ENCODE measurements at regions not wholly inside any gene's neighbourhood (a gene's known extent, or its start where the extent isn't known, plus 50 kb on each side); places are given as distances from the start of the nearest gene placed in this dataset.

DNA sequence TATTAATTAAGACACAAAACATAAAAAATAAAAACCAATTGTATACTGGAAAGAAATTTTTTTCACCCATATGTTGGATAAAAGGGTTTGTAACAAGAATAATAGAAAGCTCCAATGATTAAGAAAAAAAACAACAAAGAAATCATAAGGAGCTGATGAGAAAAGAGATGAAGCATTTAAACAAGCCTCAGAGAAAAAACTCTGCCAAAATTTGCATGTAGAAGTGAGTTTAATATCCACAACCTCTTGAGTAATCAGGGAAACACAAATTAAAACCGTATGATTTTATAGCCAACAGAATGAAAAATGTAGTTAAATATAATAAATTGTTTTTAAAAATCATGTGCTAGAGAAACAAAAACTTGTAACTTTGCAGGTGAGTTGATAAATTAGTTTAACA is 192.9 kb downstream of the BCHE start:
- 19% methylated on average over 1 of the region's 1 CpG for WGBS (ENCODE audit: insufficient coverage, insufficient replicate concordance, low lambda C conversion rate, missing lambda C conversion rate)
- no peaks in the 10 kb centered on the region for H3K4me1 ChIP-seq (ENCODE audit: control insufficient read depth, insufficient read depth, low read length)
- H3K4me2 ChIP-seq (ENCODE audit: control insufficient read depth, insufficient read depth), result no peak overlapping the region
- no peak for ATAC-seq
- SMC1A ChIA-PET (ENCODE audit: uncharacterized antibody, unreplicated experiment), result no interaction called here
- TF ChIP-seq ZNF217 (IDR thresholded peaks at IDR 0.05) (no peak), CHD2 (IDR thresholded peaks at IDR 0.05; ENCODE audit: borderline replicate concordance, low read depth, low read length) (no peak), GATAD2B (conservative IDR thresholded peaks at IDR 0.05; ENCODE audit: low read depth) (no peak), NFIC (IDR thresholded peaks at IDR 0.05; ENCODE audit: low read depth, low read length) (no peak), CBFB (IDR thresholded peaks at IDR 0.05; ENCODE audit: low read depth) (no peak), MYB (IDR thresholded peaks at IDR 0.05; ENCODE audit: borderline replicate concordance, low read depth, low read length) (no peak), ZNF274 (IDR thresholded peaks at IDR 0.05; ENCODE audit: insufficient read depth, insufficient read length) (no peak), SMARCA5 (IDR thresholded peaks at IDR 0.05) (no peak), NR2C2 (IDR thresholded peaks at IDR 0.05; ENCODE audit: borderline replicate concordance, control insufficient read depth, insufficient read length, low read depth) (no peak), NR2F1 (conservative IDR thresholded peaks at IDR 0.05) (no peak)
- TF ChIP-seq, protein P1, sequence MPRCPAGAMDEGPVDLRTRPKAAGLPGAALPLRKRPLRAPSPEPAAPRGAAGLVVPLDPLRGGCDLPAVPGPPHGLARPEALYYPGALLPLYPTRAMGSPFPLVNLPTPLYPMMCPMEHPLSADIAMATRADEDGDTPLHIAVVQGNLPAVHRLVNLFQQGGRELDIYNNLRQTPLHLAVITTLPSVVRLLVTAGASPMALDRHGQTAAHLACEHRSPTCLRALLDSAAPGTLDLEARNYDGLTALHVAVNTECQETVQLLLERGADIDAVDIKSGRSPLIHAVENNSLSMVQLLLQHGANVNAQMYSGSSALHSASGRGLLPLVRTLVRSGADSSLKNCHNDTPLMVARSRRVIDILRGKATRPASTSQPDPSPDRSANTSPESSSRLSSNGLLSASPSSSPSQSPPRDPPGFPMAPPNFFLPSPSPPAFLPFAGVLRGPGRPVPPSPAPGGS (IDR thresholded peaks at IDR 0.05; ENCODE audit: borderline replicate concordance, insufficient read depth, low read depth, low read length, poor library complexity, severe bottlenecking), result no peak
- TF ChIP-seq, protein P2, sequence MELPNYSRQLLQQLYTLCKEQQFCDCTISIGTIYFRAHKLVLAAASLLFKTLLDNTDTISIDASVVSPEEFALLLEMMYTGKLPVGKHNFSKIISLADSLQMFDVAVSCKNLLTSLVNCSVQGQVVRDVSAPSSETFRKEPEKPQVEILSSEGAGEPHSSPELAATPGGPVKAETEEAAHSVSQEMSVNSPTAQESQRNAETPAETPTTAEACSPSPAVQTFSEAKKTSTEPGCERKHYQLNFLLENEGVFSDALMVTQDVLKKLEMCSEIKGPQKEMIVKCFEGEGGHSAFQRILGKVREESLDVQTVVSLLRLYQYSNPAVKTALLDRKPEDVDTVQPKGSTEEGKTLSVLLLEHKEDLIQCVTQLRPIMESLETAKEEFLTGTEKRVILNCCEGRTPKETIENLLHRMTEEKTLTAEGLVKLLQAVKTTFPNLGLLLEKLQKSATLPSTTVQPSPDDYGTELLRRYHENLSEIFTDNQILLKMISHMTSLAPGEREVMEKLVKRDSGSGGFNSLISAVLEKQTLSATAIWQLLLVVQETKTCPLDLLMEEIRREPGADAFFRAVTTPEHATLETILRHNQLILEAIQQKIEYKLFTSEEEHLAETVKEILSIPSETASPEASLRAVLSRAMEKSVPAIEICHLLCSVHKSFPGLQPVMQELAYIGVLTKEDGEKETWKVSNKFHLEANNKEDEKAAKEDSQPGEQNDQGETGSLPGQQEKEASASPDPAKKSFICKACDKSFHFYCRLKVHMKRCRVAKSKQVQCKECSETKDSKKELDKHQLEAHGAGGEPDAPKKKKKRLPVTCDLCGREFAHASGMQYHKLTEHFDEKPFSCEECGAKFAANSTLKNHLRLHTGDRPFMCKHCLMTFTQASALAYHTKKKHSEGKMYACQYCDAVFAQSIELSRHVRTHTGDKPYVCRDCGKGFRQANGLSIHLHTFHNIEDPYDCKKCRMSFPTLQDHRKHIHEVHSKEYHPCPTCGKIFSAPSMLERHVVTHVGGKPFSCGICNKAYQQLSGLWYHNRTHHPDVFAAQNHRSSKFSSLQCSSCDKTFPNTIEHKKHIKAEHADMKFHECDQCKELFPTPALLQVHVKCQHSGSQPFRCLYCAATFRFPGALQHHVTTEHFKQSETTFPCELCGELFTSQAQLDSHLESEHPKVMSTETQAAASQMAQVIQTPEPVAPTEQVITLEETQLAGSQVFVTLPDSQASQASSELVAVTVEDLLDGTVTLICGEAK (IDR thresholded peaks at IDR 0.05; ENCODE audit: borderline replicate concordance), result no peak
- no peak for DNase-seq (ENCODE audit: low read depth, low spot score)
- POLR2A ChIA-PET, result no interaction called here
- no TSS peak for BruUV-seq (replicated peaks)
- in situ Hi-C loops (cut with MboI) (no loop called here), intact Hi-C loops (cut with micrococcal nuclease; ENCODE audit: unreplicated experiment) (no loop called here)
- CTCF ChIA-PET, result no interaction called here
- no peaks in the 10 kb centered on the region for H3K79me2 ChIP-seq (ENCODE audit: control insufficient read depth, insufficient read depth, low read length)
- no peaks in the 10 kb centered on the region for H3K27me3 ChIP-seq (replicated peaks in 1 of 2; ENCODE audit: control insufficient read depth in 2 of 2, insufficient read depth in 2 of 2, low read length in 1 of 2)
- no peaks in the 10 kb centered on the region for H3K36me3 ChIP-seq (ENCODE audit: control insufficient read depth in 2 of 2, insufficient read depth in 2 of 2, low read length in 1 of 2)
- H2AFZ ChIP-seq (ENCODE audit: control insufficient read depth, low read depth, low read length), result no peak overlapping the region
- FAIRE-seq, result no peak
- no peaks in the 10 kb centered on the region for H4K20me1 ChIP-seq (ENCODE audit: control insufficient read depth, insufficient read depth)
- no peak overlapping the region for H3K27ac ChIP-seq (ENCODE audit: control insufficient read depth, insufficient read depth)
- RAD21 ChIA-PET (ENCODE audit: unreplicated experiment), result interaction anchor here (0.5 kb wide), 1 partner anchor 8 kb away, joined by 3 read pairs; no protein-coding TSS in a partner anchor
- no peak overlapping the region for H3K9ac ChIP-seq (ENCODE audit: control insufficient read depth, insufficient read depth, low read length)
- no peak overlapping the region for H3K4me3 ChIP-seq
- H3K9me3 ChIP-seq (replicated peaks; ENCODE audit: control insufficient read depth, insufficient read depth, low read length), result no peaks in the 10 kb centered on the region

Data from GM12878 (cell line).